ENCODE measurements at regions not wholly inside any gene's neighbourhood (a gene's known extent, or its start where the extent isn't known, plus 50 kb on each side); places are given as distances from the start of the nearest gene placed in this dataset.

DNA sequence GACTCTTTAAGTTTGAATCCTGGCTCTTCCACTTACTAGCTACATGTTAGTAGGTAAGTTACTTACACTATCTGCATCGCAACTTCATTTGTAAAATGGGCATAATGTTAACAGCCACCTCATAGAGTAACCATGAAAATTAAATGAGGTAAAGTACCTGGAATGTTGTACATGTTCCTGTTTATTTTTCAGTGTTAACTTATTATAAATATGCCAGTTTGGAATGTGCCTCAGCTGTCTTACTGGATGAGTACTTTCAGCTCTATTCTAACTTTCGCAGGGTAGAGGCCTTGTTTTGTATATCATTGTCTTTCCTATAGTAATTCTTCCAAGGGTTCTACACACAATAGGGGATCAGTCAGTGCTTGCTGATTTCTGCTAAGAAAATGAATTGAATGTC is 167.4 kb downstream of the DUSP10 start:
- no peak for TF ChIP-seq ZSCAN12 (CRISPR knock-in tag; IDR thresholded peaks at IDR 0.05)
- TF ChIP-seq, protein P1, sequence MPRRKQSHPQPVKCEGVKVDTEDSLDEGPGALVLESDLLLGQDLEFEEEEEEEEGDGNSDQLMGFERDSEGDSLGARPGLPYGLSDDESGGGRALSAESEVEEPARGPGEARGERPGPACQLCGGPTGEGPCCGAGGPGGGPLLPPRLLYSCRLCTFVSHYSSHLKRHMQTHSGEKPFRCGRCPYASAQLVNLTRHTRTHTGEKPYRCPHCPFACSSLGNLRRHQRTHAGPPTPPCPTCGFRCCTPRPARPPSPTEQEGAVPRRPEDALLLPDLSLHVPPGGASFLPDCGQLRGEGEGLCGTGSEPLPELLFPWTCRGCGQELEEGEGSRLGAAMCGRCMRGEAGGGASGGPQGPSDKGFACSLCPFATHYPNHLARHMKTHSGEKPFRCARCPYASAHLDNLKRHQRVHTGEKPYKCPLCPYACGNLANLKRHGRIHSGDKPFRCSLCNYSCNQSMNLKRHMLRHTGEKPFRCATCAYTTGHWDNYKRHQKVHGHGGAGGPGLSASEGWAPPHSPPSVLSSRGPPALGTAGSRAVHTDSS (CRISPR knock-in tag; conservative IDR thresholded peaks at IDR 0.05), result no peak

Measured in HepG2 (cell line).